ENCODE measurements at regions not wholly inside any gene's neighbourhood (a gene's known extent, or its start where the extent isn't known, plus 50 kb on each side); places are given as distances from the start of the nearest gene placed in this dataset.
"Not testable (repeated sequence)": the region's sequence is repeated elsewhere in the genome, so short reads cannot be mapped to it uniquely, and the experiment has no call there.

DNA sequence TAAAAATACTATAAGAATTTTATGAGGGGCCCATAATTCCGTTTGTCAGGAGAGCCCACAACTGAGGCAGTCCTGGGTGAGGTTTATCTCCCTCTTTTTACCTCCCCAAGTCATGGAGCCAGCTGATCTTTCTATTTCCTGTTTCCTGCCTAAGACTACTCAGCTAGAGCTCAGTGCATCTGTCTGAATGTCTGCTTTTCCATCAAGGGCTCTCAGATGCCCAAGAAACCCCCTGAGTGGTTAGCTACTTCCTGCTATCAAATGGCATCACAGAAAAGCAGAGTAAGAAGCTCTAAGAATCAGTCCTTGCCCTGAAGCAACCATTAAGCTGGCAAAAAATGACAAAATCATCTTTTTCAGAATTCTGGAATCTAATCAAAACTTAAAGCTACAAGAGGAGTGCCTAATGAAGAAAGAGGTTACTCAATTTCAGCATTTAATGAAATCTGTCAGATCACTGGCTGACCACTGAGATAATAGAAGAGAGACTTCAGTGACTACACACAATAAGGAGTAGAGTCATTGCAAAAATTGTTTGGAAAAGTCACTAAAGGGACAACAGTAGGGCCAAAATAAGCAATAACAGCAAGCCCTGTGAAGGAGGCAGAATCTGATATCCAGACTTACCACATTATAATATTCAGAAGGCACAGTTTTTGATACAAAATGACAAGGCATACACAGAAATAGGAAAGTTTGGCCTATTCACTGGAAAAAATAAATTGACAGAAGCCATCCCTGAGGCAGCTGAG is 150.1 kb downstream of the CYB561 start:
- TF ChIP-seq CTCF (IDR thresholded peaks at IDR 0.05), result no peak
- no peaks in the 10 kb centered on the region for H3K36me3 ChIP-seq (ENCODE audit: control insufficient read depth, insufficient read depth, low read length)

DNA sequence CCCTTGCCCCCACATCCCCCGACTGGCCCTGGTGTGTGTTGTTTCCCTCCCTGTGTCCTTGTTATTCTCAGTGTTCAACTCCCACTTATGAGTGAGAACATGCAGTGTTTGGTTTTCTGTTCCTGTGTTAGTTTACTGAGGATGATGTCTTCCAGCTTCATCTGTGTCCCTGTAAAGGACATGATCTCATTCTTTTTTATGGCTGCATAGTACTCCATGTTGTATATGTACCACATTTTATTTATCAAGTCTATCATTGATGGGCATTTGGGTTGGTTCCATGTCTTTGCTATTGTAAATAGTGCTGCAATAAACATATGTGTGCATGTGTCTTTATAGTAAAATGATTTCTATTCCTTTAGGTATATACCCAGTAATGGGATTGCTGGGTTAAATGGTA is 147.2 kb downstream of the CYB561 start:
- H3K79me2 ChIP-seq, result peaks cover 23% of the 10 kb centered on the region
- not testable (repeated sequence) for H3K27ac ChIP-seq; H3K9ac ChIP-seq; H3K4me3 ChIP-seq (ENCODE audit: low read depth, low read length); H3K4me2 ChIP-seq (ENCODE audit: low read length); H3K36me3 ChIP-seq (ENCODE audit: control insufficient read depth, insufficient read depth, low read length); H2AFZ ChIP-seq; H3K4me1 ChIP-seq; H3K27me3 ChIP-seq (ENCODE audit: control insufficient read depth, insufficient read depth, low read length); H3K9me3 ChIP-seq (ENCODE audit: control insufficient read depth, low read length)

More for the DNA sequence above, 150.1 kb downstream of the CYB561 start:
- Histone ChIP-seq H3K27me3 (ENCODE audit: control insufficient read depth, insufficient read depth, low read length) (no peaks in the 10 kb centered on the region), H3K27ac (no peak overlapping the region), H3K9me3 (ENCODE audit: control insufficient read depth, low read length) (no peaks in the 10 kb centered on the region), H3K79me2 (peaks cover 17% of the 10 kb centered on the region), H2AFZ (no peak overlapping the region), H3K4me1 (no peaks in the 10 kb centered on the region), H3K9ac (no peak overlapping the region), H3K4me3 (ENCODE audit: low read depth, low read length) (no peak overlapping the region), H3K4me2 (ENCODE audit: low read length) (no peak overlapping the region)

- no peak for TF ChIP-seq CTCF (IDR thresholded peaks at IDR 0.05)
These were observed 141.3 kb downstream of the CYB561 start for GRCh38 chr17:63304704-63305261.

GRCh38 chr17:63305857-63306256 is 140.2 kb downstream of the CYB561 start:
- H3K4me1 ChIP-seq, result no peaks in the 10 kb centered on the region
- no peak overlapping the region for H2AFZ ChIP-seq
- no peaks in the 10 kb centered on the region for H3K27me3 ChIP-seq (ENCODE audit: control insufficient read depth, insufficient read depth, low read length)
- no peak for TF ChIP-seq CTCF (IDR thresholded peaks at IDR 0.05)
- no peak overlapping the region for H3K4me2 ChIP-seq (ENCODE audit: low read length)
- peaks cover 15% of the 10 kb centered on the region for H3K79me2 ChIP-seq
- no peaks in the 10 kb centered on the region for H3K9me3 ChIP-seq (ENCODE audit: control insufficient read depth, low read length)
- H3K4me3 ChIP-seq (ENCODE audit: low read depth, low read length), result no peak overlapping the region
- no peaks in the 10 kb centered on the region for H3K36me3 ChIP-seq (ENCODE audit: control insufficient read depth, insufficient read depth, low read length)
- no peak overlapping the region for H3K9ac ChIP-seq
- no peak overlapping the region for H3K27ac ChIP-seq

More at GRCh38 chr17:63304704-63305261, 141.3 kb downstream of the CYB561 start:
- no peak overlapping the region for H3K27ac ChIP-seq
- H3K4me2 ChIP-seq (ENCODE audit: low read length), result no peak overlapping the region
- no peak overlapping the region for H2AFZ ChIP-seq
- H3K9me3 ChIP-seq (ENCODE audit: control insufficient read depth, low read length), result no peaks in the 10 kb centered on the region
- H3K27me3 ChIP-seq (ENCODE audit: control insufficient read depth, insufficient read depth, low read length), result no peaks in the 10 kb centered on the region
- peaks cover 17% of the 10 kb centered on the region for H3K79me2 ChIP-seq
- no peaks in the 10 kb centered on the region for H3K4me1 ChIP-seq
- H3K36me3 ChIP-seq (ENCODE audit: control insufficient read depth, insufficient read depth, low read length), result no peaks in the 10 kb centered on the region
- no peak overlapping the region for H3K4me3 ChIP-seq (ENCODE audit: low read depth, low read length)
- no peak overlapping the region for H3K9ac ChIP-seq

DNA sequence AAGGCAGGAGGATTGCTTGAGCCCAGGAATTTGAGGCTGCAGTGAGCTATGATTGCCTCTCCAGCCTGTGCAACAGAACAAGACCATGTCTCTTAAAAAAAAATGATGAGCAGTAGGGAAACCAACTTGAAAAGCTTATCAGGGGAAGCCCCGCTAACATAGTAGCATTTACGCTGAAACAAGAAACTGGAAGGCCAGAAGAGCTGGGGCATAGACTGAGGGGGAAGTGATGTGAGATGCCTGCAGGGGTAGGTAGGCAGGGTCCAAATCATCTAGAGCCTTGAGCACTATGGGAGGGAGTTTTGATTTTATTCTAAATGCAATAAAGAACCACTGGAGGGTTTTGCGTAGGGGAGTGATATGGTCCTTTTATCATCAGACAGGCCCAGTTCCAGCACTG is 139.3 kb downstream of the CYB561 start:
- H3K27me3 ChIP-seq (ENCODE audit: control insufficient read depth, insufficient read depth, low read length), result no peaks in the 10 kb centered on the region
- no peak overlapping the region for H3K27ac ChIP-seq
- no peak overlapping the region for H3K4me3 ChIP-seq (ENCODE audit: low read depth, low read length)
- H3K79me2 ChIP-seq, result peaks cover 15% of the 10 kb centered on the region
- TF ChIP-seq CTCF (IDR thresholded peaks at IDR 0.05), result no peak
- no peaks in the 10 kb centered on the region for H3K4me1 ChIP-seq
- no peak overlapping the region for H3K9ac ChIP-seq
- H3K4me2 ChIP-seq (ENCODE audit: low read length), result no peak overlapping the region
- H2AFZ ChIP-seq, result no peak overlapping the region
- no peaks in the 10 kb centered on the region for H3K9me3 ChIP-seq (ENCODE audit: control insufficient read depth, low read length)
- no peaks in the 10 kb centered on the region for H3K36me3 ChIP-seq (ENCODE audit: control insufficient read depth, insufficient read depth, low read length)
